ENCODE measurements at regions not wholly inside any gene's neighbourhood (a gene's known extent, or its start where the extent isn't known, plus 50 kb on each side); places are given as distances from the start of the nearest gene placed in this dataset.
"Not testable (repeated sequence)": the region's sequence is repeated elsewhere in the genome, so short reads cannot be mapped to it uniquely, and the experiment has no call there.

- no peak for DNase-seq
Measured at GRCh38 chr1:60821156-60821555, 261.2 kb upstream of the NFIA start.

- no peak for DNase-seq
Measured at GRCh38 chr1:60818969-60819701, 263.2 kb upstream of the NFIA start.

DNA sequence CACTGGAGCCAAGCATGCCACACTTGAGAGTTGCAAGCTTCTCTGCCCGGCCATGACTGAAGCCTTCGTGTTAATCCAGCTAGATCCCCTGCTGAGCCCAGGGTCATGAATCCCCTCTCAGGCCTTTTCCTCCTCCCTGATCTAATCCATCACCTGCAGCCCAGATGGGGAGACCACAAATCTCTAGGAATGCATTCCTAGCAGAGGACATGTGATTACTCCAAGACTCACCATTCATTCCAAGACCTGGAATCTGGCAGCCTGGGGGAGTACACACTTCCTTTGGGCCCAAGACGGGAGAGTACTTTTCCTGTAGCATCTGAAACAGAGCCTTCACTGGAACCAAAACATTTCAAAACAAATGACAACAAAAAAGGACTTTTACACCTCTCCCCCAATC is 269.3 kb upstream of the NFIA start:
- no peak for DNase-seq

GRCh38 chr1:60809204-60809980 is 273.0 kb upstream of the NFIA start:
- DNase-seq, result no peak

- DNase-seq, result no peak
Measured at GRCh38 chr1:60808676-60809075, 273.7 kb upstream of the NFIA start.

DNA sequence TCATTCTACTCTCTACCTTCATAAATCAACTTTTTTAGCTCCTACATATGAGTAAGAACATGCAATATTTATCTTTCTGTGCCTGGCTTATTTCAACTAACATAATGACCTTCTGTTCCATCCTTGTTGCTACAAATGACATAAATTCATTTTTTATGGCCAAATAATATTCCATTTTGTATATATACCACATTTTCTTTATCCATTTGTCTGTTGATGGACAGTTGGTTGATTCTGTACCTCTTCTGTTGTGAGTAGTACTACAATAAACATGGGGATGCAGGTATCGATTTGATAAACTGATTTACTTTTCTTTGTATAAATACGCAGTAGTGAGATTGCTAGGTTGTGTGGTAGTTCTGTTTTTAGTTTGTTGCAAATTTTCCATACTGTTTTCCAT is 279.5 kb upstream of the NFIA start:
- no peak for DNase-seq

- no peak for DNase-seq
Measured at GRCh38 chr1:60797351-60797750, 285.0 kb upstream of the NFIA start.

DNA sequence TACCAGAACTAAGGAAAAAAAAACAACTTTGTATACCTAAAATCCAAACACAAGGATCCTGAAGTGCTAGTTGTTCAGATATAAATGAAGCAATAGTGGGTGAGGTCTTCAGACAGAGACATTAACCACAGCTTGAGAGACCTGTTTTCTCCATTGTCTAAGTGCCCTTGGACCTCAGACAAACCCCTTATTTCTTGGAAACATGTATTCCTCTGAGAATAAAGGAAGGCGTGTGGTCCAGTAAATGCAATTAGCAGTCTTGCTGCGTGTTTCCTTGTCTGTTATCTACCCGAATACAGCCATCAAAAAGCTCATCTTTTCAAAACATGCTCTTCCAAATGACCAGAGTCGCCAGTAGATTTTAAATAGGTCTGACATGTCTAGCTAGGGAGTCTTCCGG is 291.1 kb upstream of the NFIA start:
- DNase-seq, result no peak

DNA sequence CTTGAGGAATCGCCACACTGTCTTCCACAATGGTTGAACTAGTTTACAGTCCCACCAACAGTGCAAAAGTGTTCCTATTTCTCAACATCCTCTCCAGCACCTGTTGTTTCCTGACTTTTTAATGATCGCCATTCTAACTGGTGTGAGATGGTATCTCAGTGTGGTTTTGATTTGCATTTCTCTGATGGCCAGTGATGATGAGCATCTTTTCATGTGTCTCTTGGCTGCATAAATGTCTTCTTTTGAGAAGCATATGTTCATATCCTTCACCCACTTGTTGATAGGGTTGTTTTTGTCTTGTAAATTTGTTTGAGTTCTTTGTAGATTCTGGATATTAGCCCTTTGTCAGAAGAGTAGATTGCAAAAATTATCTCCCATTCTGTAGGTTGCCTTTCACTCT is 309.3 kb upstream of the NFIA start:
- DNase-seq, result not testable (repeated sequence)

GRCh38 chr1:60769082-60769481 is 313.3 kb upstream of the NFIA start:
- no peak for DNase-seq

GRCh38 chr1:60765204-60765603 is 317.2 kb upstream of the NFIA start:
- DNase-seq, result peak in 10 of 51 donors; percentile 0 to 15 (median 4)

GRCh38 chr1:60764489-60764888 is 317.9 kb upstream of the NFIA start:
- DNase-seq, result no peak

DNA sequence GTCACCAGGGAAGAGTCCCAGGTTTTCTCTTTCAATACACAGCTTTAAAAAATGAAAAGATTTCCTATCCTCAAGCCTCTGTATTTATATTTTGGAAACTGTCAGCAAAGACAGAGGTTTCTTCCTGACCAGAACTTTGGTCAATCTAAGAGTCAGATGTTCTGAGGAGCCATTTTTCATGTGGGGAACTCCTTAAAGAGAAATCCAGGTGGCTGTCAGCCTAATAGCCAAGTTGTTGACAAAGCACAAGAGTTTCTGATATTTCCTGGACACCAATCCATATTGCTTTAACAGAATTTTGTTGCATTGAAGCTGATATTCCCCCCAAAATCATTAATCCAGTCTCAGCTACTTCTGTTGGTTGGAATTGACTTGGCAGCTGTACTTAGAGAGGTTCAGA is 318.6 kb upstream of the NFIA start:
- no peak for DNase-seq

DNA sequence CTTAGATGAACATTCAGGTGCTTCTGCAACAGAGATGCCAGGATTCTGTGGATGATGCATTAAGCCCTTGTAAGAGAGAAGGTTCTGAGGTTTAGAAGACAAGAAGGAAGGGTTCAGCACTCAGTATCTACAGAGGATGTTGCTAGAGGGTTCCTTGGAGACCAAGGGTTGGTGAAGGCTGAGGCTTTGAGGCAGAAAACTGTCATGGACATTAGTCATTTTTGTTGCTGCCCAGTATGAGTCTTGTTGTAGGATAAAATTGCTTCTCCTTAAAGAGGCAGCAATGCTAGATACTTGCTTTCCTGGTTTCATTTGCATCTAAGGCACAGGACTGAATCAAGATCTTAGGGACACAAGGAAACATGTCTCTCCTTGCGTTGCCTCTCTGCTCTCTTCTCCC is 319.4 kb upstream of the NFIA start:
- DNase-seq, result no peak

GRCh38 chr1:60762176-60762575 is 320.2 kb upstream of the NFIA start:
- DNase-seq, result no peak

- DNase-seq, result no peak
Measured at GRCh38 chr1:60759291-60759690, 323.1 kb upstream of the NFIA start.

DNA sequence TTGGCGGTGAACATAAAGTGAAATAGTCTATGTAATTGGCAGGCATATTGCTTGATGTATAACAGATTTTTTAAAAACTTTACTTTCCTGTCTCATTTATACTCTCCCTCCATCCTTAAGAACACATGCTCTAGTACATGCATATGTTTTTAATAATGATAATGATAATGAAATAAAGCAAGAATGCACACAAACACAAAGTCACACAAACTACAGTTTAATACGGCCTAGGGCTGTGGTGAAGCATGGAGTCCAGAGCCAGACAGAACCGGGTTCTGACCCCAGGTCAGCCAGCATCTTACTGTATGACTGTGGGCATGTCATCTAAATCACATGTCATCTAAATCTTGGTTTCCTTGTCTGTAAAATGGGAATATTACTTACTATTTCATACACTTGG is 324.9 kb upstream of the NFIA start:
- no peak for DNase-seq

GRCh38 chr1:60753036-60753900 is 329.1 kb upstream of the NFIA start:
- DNase-seq, result no peak

DNA sequence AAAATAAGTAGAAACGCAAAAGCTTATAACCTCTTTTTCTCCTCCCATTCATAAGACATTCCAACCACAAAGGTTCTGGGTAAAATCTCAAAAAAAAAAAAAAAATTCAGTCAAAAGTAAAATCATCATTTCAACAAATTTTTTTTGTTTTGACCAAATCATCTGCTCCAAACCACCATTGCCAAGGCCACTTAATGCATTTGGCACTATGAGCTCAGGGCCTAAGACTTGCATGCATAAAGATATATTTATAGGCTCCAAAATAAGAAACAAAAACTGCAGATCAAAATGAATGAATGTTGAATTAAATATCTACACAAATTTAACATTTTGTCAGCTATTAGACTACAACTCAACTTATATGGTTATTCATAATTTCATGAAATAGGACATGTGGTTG is 331.1 kb upstream of the NFIA start:
- DNase-seq, result no peak

- no peak for DNase-seq
Measured at GRCh38 chr1:60747353-60747752, 335.0 kb upstream of the NFIA start.

GRCh38 chr1:60746278-60746791 is 336.0 kb upstream of the NFIA start:
- DNase-seq, result peak in 37 of 51 donors; percentile 1 to 67 (median 26)

- no peak for DNase-seq
Measured at GRCh38 chr1:60745484-60745883, 336.9 kb upstream of the NFIA start.
